B cell (primary cell): ENCODE measurements at regions not wholly inside any gene's neighbourhood (a gene's known extent, or its start where the extent isn't known, plus 50 kb on each side); places are given as distances from the start of the nearest gene placed in this dataset.

Source experiments
- ATAC-seq: fragments of 200-7000 bp; cut with Tn5 transposase; one replicate; pipeline ENCODE4 v1.10.0; 2021; ENCODE audit warnings: low read depth, mild to moderate bottlenecking, moderate number of reproducible peaks, moderate library complexity
- CTCF ChIA-PET: fragments of 350-600 bp; sonication (Branson Sonifier 250); formaldehyde crosslinking; loops from one replicate; lab custom pipeline; 2021; ENCODE audit warnings: antibody characterized with exemption, inconsistent platforms; lab: Charles Lee
- POLR2A ChIA-PET: fragments of 350-600 bp; sonication (Branson Sonifier 250); formaldehyde crosslinking; loops from one replicate; lab custom pipeline; 2021; ENCODE audit warnings: antibody characterized with exemption; lab: Charles Lee
- DNase-seq: peaks from one replicate; pipeline ENCODE4 v3.0.0; 2013
- H2AFZ ChIP-seq: 2 replicates; pipeline ENCODE4 v1.6.1; 2012; ENCODE audit warnings: mild to moderate bottlenecking, low read depth, low read length; ENCODE audit not compliant: insufficient read depth, poor library complexity, severe bottlenecking
- H3K27ac ChIP-seq, 2 donors: 1 replicate in 1 of 2; 2 replicates in 1 of 2; pipeline ENCODE4 v1.5.1; 2012 to 2013; ENCODE audit warnings: low read length in 2 of 2, mild to moderate bottlenecking in 2 of 2, moderate library complexity in 1 of 2
- H3K27me3 ChIP-seq, 4 experiments: fragments of 200-600 bp in 1 of 4; sonication (generic) in 1 of 4; replicated peaks in 1 of 4; 1 replicate in 2 of 4; 2 replicates in 2 of 4; pipeline versions ENCODE4 v1.6.1 to v1.7.0; 2013 to 2016; ENCODE audit warnings: low read length in 3 of 4, mild to moderate bottlenecking in 2 of 4, mixed read lengths in 1 of 4, moderate library complexity in 1 of 4; ENCODE audit not compliant: insufficient read depth in 4 of 4, control insufficient read depth in 3 of 4; ENCODE audit errors: control extremely low read depth in 1 of 4
- H3K36me3 ChIP-seq, 2 experiments: replicated peaks in 1 of 2; 1 replicate in 1 of 2; 2 replicates in 1 of 2; pipeline versions ENCODE4 v1.6.1 to v1.7.1; 2013; ENCODE audit warnings: low read length in 1 of 2; ENCODE audit not compliant: insufficient read depth in 2 of 2, control insufficient read depth in 1 of 2; ENCODE audit errors: control extremely low read depth in 1 of 2, extremely low read depth in 1 of 2
- H3K4me1 ChIP-seq, 2 donors: fragments of 200-600 bp in 1 of 2; sonication (generic) in 1 of 2; 1 replicate in 1 of 2; 2 replicates in 1 of 2; pipeline versions ENCODE4 v1.5.1 to v1.6.1; 2013 to 2017; ENCODE audit warnings: low read length in 2 of 2; ENCODE audit not compliant: control insufficient read depth in 2 of 2, insufficient read depth in 2 of 2
- H3K4me2 ChIP-seq: replicated peaks from 2 replicates; pipeline ENCODE3; 2012; ENCODE audit warnings: mild to moderate bottlenecking, low read depth, low read length; ENCODE audit not compliant: poor library complexity, severe bottlenecking
- H3K4me3 ChIP-seq, 5 experiments: fragments of 200-600 bp in 1 of 5; sonication (generic) in 1 of 5; 1 replicate in 3 of 5; 2 replicates in 2 of 5; pipeline versions ENCODE4 v1.5.1 to v1.7.0; 2011 to 2016; ENCODE audit warnings: low read length in 4 of 5, mild to moderate bottlenecking in 4 of 5, low read depth in 2 of 5, control low read depth in 1 of 5, moderate library complexity in 1 of 5; ENCODE audit not compliant: insufficient read depth in 1 of 5; ENCODE audit errors: control extremely low read depth in 1 of 5, extremely low read depth in 1 of 5
- H3K79me2 ChIP-seq: fragments of 200-600 bp; sonication (generic); one replicate; pipeline ENCODE4 v1.6.0; 2016; ENCODE audit warnings: low read length; ENCODE audit not compliant: control insufficient read depth, insufficient read depth
- H3K9ac ChIP-seq: fragments of 200-600 bp; sonication (generic); 2 replicates; pipeline ENCODE4 v1.6.1; 2017; ENCODE audit warnings: mild to moderate bottlenecking, low read length, moderate library complexity
- H3K9me3 ChIP-seq, 3 donors: one replicate each; pipeline versions ENCODE4 v1.6.1 to v1.7.1; 2013; ENCODE audit warnings: low read length in 2 of 3; ENCODE audit not compliant: control insufficient read depth in 2 of 3, insufficient read depth in 1 of 3; ENCODE audit errors: control extremely low read depth in 1 of 3
- H4K20me1 ChIP-seq: 2 replicates; pipeline ENCODE4 v1.6.0; 2012; ENCODE audit warnings: mild to moderate bottlenecking, low read length; ENCODE audit not compliant: insufficient read depth, control insufficient read depth, poor library complexity, severe bottlenecking
- H3K27ac Mint-ChIP-seq: one replicate; pipeline ENCODE4 v1.8.0; 2021; ENCODE audit warnings: mixed read lengths
- H3K27me3 Mint-ChIP-seq: one replicate; pipeline ENCODE4 v1.8.0; 2021; ENCODE audit warnings: mixed read lengths
- H3K4me1 Mint-ChIP-seq: one replicate; pipeline ENCODE4 v1.8.0; 2021; ENCODE audit warnings: mixed read lengths
- H3K4me3 Mint-ChIP-seq: one replicate; pipeline ENCODE4 v1.8.0; 2021; ENCODE audit warnings: mixed read lengths
- H3K9me3 Mint-ChIP-seq: one replicate; pipeline ENCODE4 v1.8.0; 2022; ENCODE audit warnings: mixed read lengths; ENCODE audit not compliant: insufficient read depth
- EZH2 ChIP-seq: IDR thresholded peaks from 2 replicates; pipeline ENCODE4 v1.6.1; 2012; ENCODE audit warnings: borderline replicate concordance, low read depth, mild to moderate bottlenecking, moderate library complexity, low read length; ENCODE audit not compliant: insufficient read depth, poor library complexity, severe bottlenecking
- WGBS: methylation state at CpG from one replicate; pipeline ENCODE4 v1.1.5; 2013; ENCODE audit warnings: missing lambda C conversion rate; ENCODE audit not compliant: insufficient coverage; 5-methylcytosine and 5-hydroxymethylcytosine counted together
- intact Hi-C: fragments of 100-400 bp; cut with micrococcal nuclease; formaldehyde crosslinking; loops from one replicate; pipeline ENCODE4 v1.10.0; 2022
- TF ChIP-seq, protein P1 (sequence below): fragments of 200-600 bp; IDR thresholded peaks from one replicate; pipeline ENCODE4 v1.8.0; 2022; ENCODE audit warnings: antibody characterized with exemption, mild to moderate bottlenecking

GRCh38 chr6:156026486-156027247 lies 571.0 kb upstream of the NOX3 start:
- ChIA-PET CTCF (no interaction called here), POLR2A (no interaction called here)
- Histone ChIP-seq H2AFZ (no peak overlapping the region), H4K20me1 (no peaks in the 10 kb centered on the region), H3K79me2 (no peaks in the 10 kb centered on the region), H3K4me3 (no peak overlapping the region), H3K36me3 (no peaks in the 10 kb centered on the region), H3K27me3 (no peaks in the 10 kb centered on the region), H3K9ac (no peak overlapping the region), H3K4me2 (no peak overlapping the region), H3K9me3 (peaks cover 2 to 8% (median 6%) of the 10 kb centered on the region in 3 donors), H3K27ac (no peak overlapping the region), H3K4me1 (peaks cover 30 to 33% of the 10 kb centered on the region in 2 donors)
- H3K27me3 Mint-ChIP-seq, result no peaks in the 10 kb centered on the region
- intact Hi-C loops, result no loop called here
- no peak overlapping the region for H3K27ac Mint-ChIP-seq
- no peak for TF ChIP-seq EZH2
- TF ChIP-seq, protein P1, sequence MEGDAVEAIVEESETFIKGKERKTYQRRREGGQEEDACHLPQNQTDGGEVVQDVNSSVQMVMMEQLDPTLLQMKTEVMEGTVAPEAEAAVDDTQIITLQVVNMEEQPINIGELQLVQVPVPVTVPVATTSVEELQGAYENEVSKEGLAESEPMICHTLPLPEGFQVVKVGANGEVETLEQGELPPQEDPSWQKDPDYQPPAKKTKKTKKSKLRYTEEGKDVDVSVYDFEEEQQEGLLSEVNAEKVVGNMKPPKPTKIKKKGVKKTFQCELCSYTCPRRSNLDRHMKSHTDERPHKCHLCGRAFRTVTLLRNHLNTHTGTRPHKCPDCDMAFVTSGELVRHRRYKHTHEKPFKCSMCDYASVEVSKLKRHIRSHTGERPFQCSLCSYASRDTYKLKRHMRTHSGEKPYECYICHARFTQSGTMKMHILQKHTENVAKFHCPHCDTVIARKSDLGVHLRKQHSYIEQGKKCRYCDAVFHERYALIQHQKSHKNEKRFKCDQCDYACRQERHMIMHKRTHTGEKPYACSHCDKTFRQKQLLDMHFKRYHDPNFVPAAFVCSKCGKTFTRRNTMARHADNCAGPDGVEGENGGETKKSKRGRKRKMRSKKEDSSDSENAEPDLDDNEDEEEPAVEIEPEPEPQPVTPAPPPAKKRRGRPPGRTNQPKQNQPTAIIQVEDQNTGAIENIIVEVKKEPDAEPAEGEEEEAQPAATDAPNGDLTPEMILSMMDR, result no peak
- H3K4me1 Mint-ChIP-seq, result peaks cover 39% of the 10 kb centered on the region
- 82% methylated on average over 3 of the region's 4 CpGs for WGBS
- no peak overlapping the region for H3K4me3 Mint-ChIP-seq
- no peak for DNase-seq
- peaks cover 14% of the 10 kb centered on the region for H3K9me3 Mint-ChIP-seq
- ATAC-seq, result no peak

DNA sequence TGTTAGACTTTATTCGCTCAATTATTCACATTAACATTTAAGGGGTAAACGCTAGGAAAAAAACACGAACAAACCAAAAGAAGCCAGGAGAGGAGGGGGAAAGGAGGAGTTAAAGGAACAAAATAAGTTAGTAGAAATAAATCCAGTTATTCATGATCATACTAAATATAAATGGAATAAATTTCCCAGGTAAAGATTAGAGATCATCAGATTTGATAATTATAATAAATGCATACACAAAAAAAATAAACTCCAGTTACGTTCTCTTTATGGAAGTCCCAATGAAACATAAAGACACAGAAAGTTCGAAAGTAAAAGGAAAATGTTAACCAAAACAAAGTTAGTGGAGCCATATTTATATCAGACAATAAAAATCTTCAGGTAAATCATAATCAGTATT lies 568.7 kb upstream of the NOX3 start:
- no peak for ATAC-seq
- no peak overlapping the region for H3K4me3 Mint-ChIP-seq
- Histone ChIP-seq H3K9me3 (peaks cover 2 to 8% (median 6%) of the 10 kb centered on the region in 3 donors), H2AFZ (no peak overlapping the region), H3K4me1 (peaks cover 20 to 23% of the 10 kb centered on the region in 2 donors), H3K27me3 (no peaks in the 10 kb centered on the region), H3K36me3 (no peaks in the 10 kb centered on the region), H3K4me3 (no peak overlapping the region), H3K79me2 (no peaks in the 10 kb centered on the region), H3K4me2 (no peak overlapping the region), H4K20me1 (no peaks in the 10 kb centered on the region), H3K27ac (no peak overlapping the region), H3K9ac (no peak overlapping the region)
- intact Hi-C loops, result no loop called here
- H3K4me1 Mint-ChIP-seq, result peaks cover 20% of the 10 kb centered on the region
- H3K27ac Mint-ChIP-seq, result no peak overlapping the region
- DNase-seq, result no peak
- POLR2A ChIA-PET, result no interaction called here
- no peaks in the 10 kb centered on the region for H3K27me3 Mint-ChIP-seq
- CTCF ChIA-PET, result no interaction called here
- no peak for TF ChIP-seq EZH2
- TF ChIP-seq, protein P1, result no peak
- no CpG with 5 or more reads among the region's 5 CpGs for WGBS
- peaks cover 14% of the 10 kb centered on the region for H3K9me3 Mint-ChIP-seq
